HepG2 (cell line): ENCODE measurements at regions not wholly inside any gene's neighbourhood (a gene's known extent, or its start where the extent isn't known, plus 50 kb on each side); places are given as distances from the start of the nearest gene placed in this dataset.

Experiments used
- ATAC-seq: fragments of 200-7000 bp; cut with Tn5 transposase; 3 replicates; pipeline ENCODE4 v1.9.1; 2020; ENCODE audit warnings: mild to moderate bottlenecking, moderate library complexity
- BruUV-seq: library from RNA; stranded (reverse); fragments of 400-500 nt; replicated peaks from 2 replicates; lab custom pipeline; 2021; lab: Mats Ljungman, UMichigan
- CTCF ChIA-PET: fragments of 300-600 bp; formaldehyde crosslinking; extraction: SDS; loops from one replicate; lab custom pipeline; 2021; ENCODE audit warnings: low total read pairs, inconsistent platforms, low intra/inter-chr PET ratio; lab: Yijun Ruan, JAX
- POLR2A ChIA-PET: fragments of 350-600 bp; sonication (Branson Sonifier 250); formaldehyde crosslinking; loops from one replicate; lab custom pipeline; 2020; ENCODE audit warnings: antibody characterized with exemption, inconsistent platforms; lab: Yijun Ruan, JAX
- DNase-seq: peaks from one replicate; pipeline ENCODE4 v3.0.0-alpha.2; 2015; ENCODE audit warnings: low spot score
- FAIRE-seq: peaks from 3 replicates; lab custom pipeline; 2011; peaks lifted over from hg19 to GRCh38; lab: Jason Lieb, UNC
- H2AFZ ChIP-seq: one replicate; pipeline ENCODE4 v1.6.1; 2011; ENCODE audit warnings: low read length, inconsistent platforms
- H3K27ac ChIP-seq: fragments of 300-600 bp; 3 replicates; pipeline ENCODE4 v1.8.0; 2011; ENCODE audit warnings: mixed run types, mild to moderate bottlenecking, mixed read lengths, low read length, inconsistent platforms; ENCODE audit not compliant: insufficient read depth; ENCODE audit errors: extremely low read length
- H3K27me3 ChIP-seq, 2 experiments: fragments of 200-600 bp in 1 of 2; 2 replicates in 1 of 2; 3 replicates in 1 of 2; pipeline versions ENCODE4 v1.6.0 to v1.8.0; 2011; ENCODE audit warnings: low read length in 2 of 2, mild to moderate bottlenecking in 2 of 2, moderate library complexity in 2 of 2, inconsistent platforms in 1 of 2; ENCODE audit not compliant: insufficient read depth in 2 of 2, control insufficient read depth in 1 of 2
- H3K36me3 ChIP-seq, 2 experiments: fragments of 200-600 bp in 1 of 2; replicated peaks in 1 of 2; 2 replicates in 1 of 2; 3 replicates in 1 of 2; pipeline versions ENCODE4 v1.5.1 to v1.8.0; 2011; ENCODE audit warnings: low read length in 2 of 2, inconsistent platforms in 1 of 2; ENCODE audit not compliant: insufficient read depth in 2 of 2, control insufficient read depth in 1 of 2
- H3K4me1 ChIP-seq: 2 replicates; pipeline ENCODE4 v1.5.1; 2012; ENCODE audit warnings: low read length, inconsistent platforms; ENCODE audit not compliant: insufficient read depth
- H3K4me2 ChIP-seq: 2 replicates; pipeline ENCODE4 v1.6.0; 2011; ENCODE audit warnings: low read depth, low read length, inconsistent platforms
- H3K4me3 ChIP-seq, 3 experiments: fragments of 200-600 bp in 1 of 3; sonication (generic), shearing (Covaris generic) in 1 of 3; replicated peaks in 1 of 3; 2 replicates each; pipeline ENCODE4 v1.5.1; 2011 to 2016; ENCODE audit warnings: low read length in 3 of 3, inconsistent platforms in 2 of 3, low read depth in 2 of 3, mild to moderate bottlenecking in 2 of 3, control low read depth in 1 of 3, mixed read lengths in 1 of 3; ENCODE audit not compliant: insufficient read depth in 1 of 3
- H3K79me2 ChIP-seq: one replicate; pipeline ENCODE4 v1.6.1; 2011; ENCODE audit warnings: low read length, inconsistent platforms; ENCODE audit not compliant: insufficient read depth
- H3K9ac ChIP-seq: 2 replicates; pipeline ENCODE4 v1.6.0; 2011; ENCODE audit warnings: mild to moderate bottlenecking, low read depth, low read length, inconsistent platforms; ENCODE audit not compliant: insufficient read depth
- H3K9me3 ChIP-seq: 2 replicates; pipeline ENCODE4 v1.5.1; 2012; ENCODE audit warnings: mild to moderate bottlenecking, low read length
- H4K20me1 ChIP-seq: 2 replicates; pipeline ENCODE4 v1.6.0; 2011; ENCODE audit warnings: inconsistent platforms, mild to moderate bottlenecking, low read length, moderate library complexity; ENCODE audit not compliant: insufficient read depth
- NFYB ChIP-seq: sonication (generic); formaldehyde crosslinking; IDR thresholded peaks from 2 replicates; pipeline ENCODE4 v1.4.0; 2020; ENCODE audit warnings: missing genetic modification reagents
- RNF2 ChIP-seq: fragments of 450-650 bp; conservative IDR thresholded peaks from 2 replicates; pipeline ENCODE4 v1.6.1; 2016; ENCODE audit warnings: low read depth
- RXRA ChIP-seq: sonication (generic); formaldehyde crosslinking; IDR thresholded peaks from 2 replicates; pipeline ENCODE4 v1.5.1; 2020; ENCODE audit warnings: missing genetic modification reagents
- ZNF557 ChIP-seq: sonication (generic); formaldehyde crosslinking; IDR thresholded peaks from 2 replicates; pipeline ENCODE4 v1.4.0; 2020; ENCODE audit warnings: missing genetic modification reagents
- ZNF772 ChIP-seq: sonication (generic); formaldehyde crosslinking; IDR thresholded peaks from 2 replicates; pipeline ENCODE4 v1.5.0; 2020; ENCODE audit warnings: mild to moderate bottlenecking, missing genetic modification reagents
- WGBS: methylation state at CpG from one replicate; pipeline ENCODE4 v1.1.6; 2017; ENCODE audit warnings: low lambda C conversion rate; 5-methylcytosine and 5-hydroxymethylcytosine counted together
- in situ Hi-C: cut with HindIII; loops from 2 replicates; pipeline ENCODE4 v1.10.0; 2017; ENCODE audit warnings: low pct_unique_long_range_greater_than_20kb; ENCODE audit not compliant: extremely low pct_ligation_motif_present
- intact Hi-C: fragments of 100-400 bp; cut with micrococcal nuclease; formaldehyde crosslinking; loops from one replicate; pipeline ENCODE4 v1.10.0; 2022; ENCODE audit not compliant: unreplicated experiment
- TF ChIP-seq, protein P1 (sequence below): sonication (generic); formaldehyde crosslinking; IDR thresholded peaks from 2 replicates; pipeline ENCODE4 v1.4.0; 2020; ENCODE audit warnings: missing genetic modification reagents
- TF ChIP-seq, protein P2 (sequence below): sonication (generic); formaldehyde crosslinking; IDR thresholded peaks from 2 replicates; pipeline ENCODE4 v1.8.0; 2022; ENCODE audit warnings: missing genetic modification reagents, low read depth, mild to moderate bottlenecking, borderline replicate concordance
- TF ChIP-seq, protein P3 (sequence below): IDR thresholded peaks from 2 replicates; pipeline ENCODE4 v1.6.1; 2012; ENCODE audit warnings: low read length, improper control_type of control experiment

- BruUV-seq: no TSS peak
- no peaks in the 10 kb centered on the region for H3K27me3 ChIP-seq
- H2AFZ ChIP-seq: no peak overlapping the region
- intact Hi-C loops: no loop called here
- no peak overlapping the region for H3K9ac ChIP-seq
- 81% methylated on average over 8 of the region's 8 CpGs for WGBS
- H3K36me3 ChIP-seq: no peaks in the 10 kb centered on the region
- TF ChIP-seq, protein P1, sequence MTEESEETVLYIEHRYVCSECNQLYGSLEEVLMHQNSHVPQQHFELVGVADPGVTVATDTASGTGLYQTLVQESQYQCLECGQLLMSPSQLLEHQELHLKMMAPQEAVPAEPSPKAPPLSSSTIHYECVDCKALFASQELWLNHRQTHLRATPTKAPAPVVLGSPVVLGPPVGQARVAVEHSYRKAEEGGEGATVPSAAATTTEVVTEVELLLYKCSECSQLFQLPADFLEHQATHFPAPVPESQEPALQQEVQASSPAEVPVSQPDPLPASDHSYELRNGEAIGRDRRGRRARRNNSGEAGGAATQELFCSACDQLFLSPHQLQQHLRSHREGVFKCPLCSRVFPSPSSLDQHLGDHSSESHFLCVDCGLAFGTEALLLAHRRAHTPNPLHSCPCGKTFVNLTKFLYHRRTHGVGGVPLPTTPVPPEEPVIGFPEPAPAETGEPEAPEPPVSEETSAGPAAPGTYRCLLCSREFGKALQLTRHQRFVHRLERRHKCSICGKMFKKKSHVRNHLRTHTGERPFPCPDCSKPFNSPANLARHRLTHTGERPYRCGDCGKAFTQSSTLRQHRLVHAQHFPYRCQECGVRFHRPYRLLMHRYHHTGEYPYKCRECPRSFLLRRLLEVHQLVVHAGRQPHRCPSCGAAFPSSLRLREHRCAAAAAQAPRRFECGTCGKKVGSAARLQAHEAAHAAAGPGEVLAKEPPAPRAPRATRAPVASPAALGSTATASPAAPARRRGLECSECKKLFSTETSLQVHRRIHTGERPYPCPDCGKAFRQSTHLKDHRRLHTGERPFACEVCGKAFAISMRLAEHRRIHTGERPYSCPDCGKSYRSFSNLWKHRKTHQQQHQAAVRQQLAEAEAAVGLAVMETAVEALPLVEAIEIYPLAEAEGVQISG (CRISPR knock-in tag): no peak
- TF ChIP-seq, protein P2, sequence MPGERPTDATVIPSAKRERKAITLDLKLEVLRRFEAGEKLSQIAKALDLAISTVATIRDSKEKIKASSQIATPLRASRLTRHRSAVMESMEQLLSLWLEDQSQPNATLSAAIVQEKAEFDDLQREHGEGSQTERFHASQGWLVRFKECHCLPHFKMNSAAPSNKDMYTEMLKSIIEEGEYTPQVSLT (CRISPR knock-in tag): no peak
- TF ChIP-seq ZNF772 (CRISPR knock-in tag) (no peak), RXRA (no peak)
- ATAC-seq (no peak), DNase-seq (no peak), FAIRE-seq (no peak)
- H3K4me3 ChIP-seq: no peak overlapping the region
- ChIA-PET POLR2A (no interaction called here), CTCF (no interaction called here)
- H3K27ac ChIP-seq: no peak overlapping the region
- H3K79me2 ChIP-seq: peaks cover 14% of the 10 kb centered on the region
- H3K9me3 ChIP-seq: no peaks in the 10 kb centered on the region
- no peak overlapping the region; the same call in 1 of the 2 replicates for H3K4me2 ChIP-seq
- peaks cover 89% of the 10 kb centered on the region for H3K4me1 ChIP-seq
- in situ Hi-C loops: no loop called here
- peaks cover 3% of the 10 kb centered on the region for H4K20me1 ChIP-seq
Measured at GRCh38 chr1:21341022-21341421, 50.8 kb upstream of the ECE1 start.

GRCh38 chr1:21340230-21340945 is 50.1 kb upstream of the ECE1 start:
- Histone ChIP-seq H3K4me2 (no peak overlapping the region), H3K9ac (no peak overlapping the region), H3K27me3 (no peaks in the 10 kb centered on the region), H3K4me1 (peaks cover 92% of the 10 kb centered on the region), H3K36me3 (no peaks in the 10 kb centered on the region), H2AFZ (no peak overlapping the region), H4K20me1 (peaks cover 3% of the 10 kb centered on the region), H3K4me3 (no peak overlapping the region), H3K79me2 (peaks cover 21% of the 10 kb centered on the region), H3K27ac (no peak overlapping the region), H3K9me3 (no peaks in the 10 kb centered on the region)
- BruUV-seq: no TSS peak
- ChIA-PET POLR2A (no interaction called here), CTCF (no interaction called here)
- DNase-seq (no peak), FAIRE-seq (no peak), ATAC-seq (no peak)
- in situ Hi-C loops: no loop called here
- intact Hi-C loops: no loop called here
- WGBS: 95% methylated on average over 12 of the region's 13 CpGs
- TF ChIP-seq RNF2 (no peak), NFYB (CRISPR knock-in tag) (no peak), ZNF557 (CRISPR knock-in tag) (no peak)
- TF ChIP-seq, protein P3, sequence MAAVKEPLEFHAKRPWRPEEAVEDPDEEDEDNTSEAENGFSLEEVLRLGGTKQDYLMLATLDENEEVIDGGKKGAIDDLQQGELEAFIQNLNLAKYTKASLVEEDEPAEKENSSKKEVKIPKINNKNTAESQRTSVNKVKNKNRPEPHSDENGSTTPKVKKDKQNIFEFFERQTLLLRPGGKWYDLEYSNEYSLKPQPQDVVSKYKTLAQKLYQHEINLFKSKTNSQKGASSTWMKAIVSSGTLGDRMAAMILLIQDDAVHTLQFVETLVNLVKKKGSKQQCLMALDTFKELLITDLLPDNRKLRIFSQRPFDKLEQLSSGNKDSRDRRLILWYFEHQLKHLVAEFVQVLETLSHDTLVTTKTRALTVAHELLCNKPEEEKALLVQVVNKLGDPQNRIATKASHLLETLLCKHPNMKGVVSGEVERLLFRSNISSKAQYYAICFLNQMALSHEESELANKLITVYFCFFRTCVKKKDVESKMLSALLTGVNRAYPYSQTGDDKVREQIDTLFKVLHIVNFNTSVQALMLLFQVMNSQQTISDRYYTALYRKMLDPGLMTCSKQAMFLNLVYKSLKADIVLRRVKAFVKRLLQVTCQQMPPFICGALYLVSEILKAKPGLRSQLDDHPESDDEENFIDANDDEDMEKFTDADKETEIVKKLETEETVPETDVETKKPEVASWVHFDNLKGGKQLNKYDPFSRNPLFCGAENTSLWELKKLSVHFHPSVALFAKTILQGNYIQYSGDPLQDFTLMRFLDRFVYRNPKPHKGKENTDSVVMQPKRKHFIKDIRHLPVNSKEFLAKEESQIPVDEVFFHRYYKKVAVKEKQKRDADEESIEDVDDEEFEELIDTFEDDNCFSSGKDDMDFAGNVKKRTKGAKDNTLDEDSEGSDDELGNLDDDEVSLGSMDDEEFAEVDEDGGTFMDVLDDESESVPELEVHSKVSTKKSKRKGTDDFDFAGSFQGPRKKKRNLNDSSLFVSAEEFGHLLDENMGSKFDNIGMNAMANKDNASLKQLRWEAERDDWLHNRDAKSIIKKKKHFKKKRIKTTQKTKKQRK: no peak
